GM18870 (cell line): ENCODE measurements at regions not wholly inside any gene's neighbourhood (a gene's known extent, or its start where the extent isn't known, plus 50 kb on each side); places are given as distances from the start of the nearest gene placed in this dataset.

Experiments used
- ATAC-seq: cut with Tn5 transposase; IDR thresholded peaks from one replicate; pipeline ENCODE4 v1.9.1; 2021; ENCODE audit warnings: moderate library complexity; ENCODE audit not compliant: unreplicated experiment

DNA sequence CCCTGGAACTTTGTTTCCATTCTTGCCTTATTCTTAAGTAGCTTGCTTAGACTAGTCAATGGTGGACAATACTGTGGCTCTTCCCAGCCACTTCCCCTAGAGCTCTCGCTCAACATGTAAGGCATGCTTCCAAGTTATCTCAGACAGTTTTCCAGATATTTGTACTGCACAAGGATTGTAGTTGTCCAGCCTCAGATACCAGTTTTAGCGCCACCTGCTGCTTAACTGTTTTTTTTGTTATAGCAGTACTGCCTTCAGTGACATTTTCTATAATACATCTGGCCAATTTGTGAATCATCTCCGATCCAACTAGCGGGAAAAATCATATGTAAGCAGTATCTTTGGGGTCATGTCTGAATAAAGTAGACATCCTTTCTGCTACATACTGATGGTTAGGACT lies 346.7 kb upstream of the ADGRL4 start:
- no peak for ATAC-seq

DNA sequence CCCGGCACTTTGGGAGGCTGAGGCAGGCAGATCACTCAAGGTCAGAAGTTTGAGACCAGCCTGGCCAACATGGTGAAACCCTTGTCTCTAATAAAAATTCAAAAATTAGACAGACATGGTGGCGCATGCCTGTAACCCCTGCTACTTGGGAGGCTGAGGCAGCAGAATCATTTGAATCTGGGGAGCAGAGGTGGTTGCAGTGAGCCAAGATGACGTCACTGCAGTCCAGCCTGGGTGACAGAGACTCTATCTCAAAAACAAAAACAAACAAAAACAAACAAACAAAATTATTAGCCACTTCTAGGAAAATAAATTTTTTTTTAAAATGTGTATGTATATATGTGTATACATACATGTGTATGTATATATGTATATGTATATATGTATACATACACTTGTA lies 320.3 kb upstream of the ADGRL4 start:
- no peak for ATAC-seq

DNA sequence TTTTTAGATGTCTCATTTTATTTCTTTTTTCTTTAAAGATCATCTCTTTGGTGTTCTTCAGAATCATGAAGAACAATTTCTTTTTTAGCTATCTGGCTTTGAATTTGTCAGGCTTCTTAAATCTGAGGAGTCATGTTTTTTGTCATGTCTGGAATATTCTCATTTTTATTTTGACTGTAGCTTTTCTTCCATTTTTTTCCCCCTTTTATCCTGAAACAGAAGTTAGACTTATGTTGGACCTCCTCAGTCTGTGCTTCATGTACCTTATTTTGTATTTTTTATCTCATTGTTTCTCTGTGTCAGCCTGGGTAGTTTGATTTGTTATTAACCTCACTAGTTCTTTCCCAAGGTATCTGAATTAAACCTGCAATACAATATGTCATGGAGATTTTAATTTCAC lies 319.2 kb upstream of the ADGRL4 start:
- no peak for ATAC-seq

DNA sequence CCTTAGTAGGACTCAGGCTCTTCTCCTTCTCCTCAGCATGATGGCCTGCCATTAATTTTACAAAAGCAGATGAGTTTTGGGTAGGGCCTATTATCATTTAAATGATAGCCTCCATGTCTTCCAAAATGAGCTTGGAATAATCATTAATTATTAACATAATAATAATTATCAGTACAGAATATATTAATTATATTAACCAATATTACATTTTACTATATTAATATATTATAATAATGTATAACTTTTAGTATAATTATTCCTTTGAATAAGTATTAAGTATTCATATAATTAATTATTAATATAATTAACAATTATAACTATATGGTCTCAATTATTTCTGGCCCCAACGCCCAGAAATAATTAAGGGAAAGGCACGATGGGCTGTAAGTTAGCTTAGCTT lies 318.6 kb upstream of the ADGRL4 start:
- ATAC-seq = no peak

DNA sequence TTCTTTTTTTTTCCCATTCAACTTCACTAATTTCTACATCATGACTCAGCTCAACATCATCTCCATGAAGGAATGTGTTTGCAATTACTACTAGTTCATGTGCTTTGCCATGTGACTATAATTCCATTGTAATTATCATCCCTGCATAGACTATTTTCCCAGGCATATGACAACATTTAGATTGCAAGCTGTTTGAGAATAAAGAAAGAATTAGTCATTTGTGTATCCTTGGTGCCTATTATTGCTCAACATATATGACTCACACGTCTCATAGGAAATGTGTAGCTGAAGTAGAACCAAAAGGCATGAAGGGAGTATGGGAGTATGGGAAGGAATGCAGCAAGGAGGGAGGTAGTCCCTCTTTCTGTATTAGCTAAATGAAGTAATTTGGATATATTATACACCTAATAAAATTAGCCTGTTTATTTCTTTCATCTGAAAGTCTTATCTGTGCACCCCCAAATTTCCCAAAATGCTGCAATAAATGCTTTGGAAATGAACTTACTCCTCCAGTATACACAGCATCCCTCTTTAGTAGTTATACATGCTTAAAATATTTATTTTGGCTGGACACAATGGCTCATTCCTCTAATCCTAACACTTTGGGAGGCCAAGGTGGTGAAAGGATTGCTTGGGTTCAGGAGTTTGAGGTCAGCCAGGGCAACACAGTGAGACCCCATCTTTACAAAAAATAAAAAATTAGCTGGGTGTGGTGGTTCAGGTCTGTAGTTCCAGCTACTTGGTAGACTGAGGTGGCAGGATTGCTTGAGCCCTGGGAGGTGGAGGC lies 316.9 kb upstream of the ADGRL4 start:
- no peak for ATAC-seq

DNA sequence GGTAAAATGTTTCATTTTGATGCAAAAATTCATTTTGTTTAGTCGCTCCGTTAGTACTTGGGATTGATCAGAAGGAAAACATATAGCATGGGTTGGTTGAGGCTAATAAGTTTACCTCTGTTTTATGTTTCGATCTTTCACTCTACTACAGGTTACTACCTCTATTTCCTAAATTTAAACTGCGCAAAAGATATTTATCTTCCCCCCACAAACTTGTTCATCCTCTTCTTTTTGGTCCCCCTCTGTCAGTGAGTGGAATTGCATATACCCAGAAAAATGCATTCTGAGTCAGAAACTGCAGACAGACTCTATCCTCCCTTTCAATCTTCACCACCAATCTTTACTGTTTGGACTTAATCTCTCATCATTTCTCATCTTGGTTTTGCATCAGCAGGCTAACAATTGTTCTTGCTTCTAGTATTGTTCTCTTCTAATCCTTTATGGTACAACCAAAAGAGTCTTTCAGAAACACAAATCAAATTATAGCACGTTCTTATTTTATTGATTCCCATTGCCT lies 316.0 kb upstream of the ADGRL4 start:
- no peak for ATAC-seq

DNA sequence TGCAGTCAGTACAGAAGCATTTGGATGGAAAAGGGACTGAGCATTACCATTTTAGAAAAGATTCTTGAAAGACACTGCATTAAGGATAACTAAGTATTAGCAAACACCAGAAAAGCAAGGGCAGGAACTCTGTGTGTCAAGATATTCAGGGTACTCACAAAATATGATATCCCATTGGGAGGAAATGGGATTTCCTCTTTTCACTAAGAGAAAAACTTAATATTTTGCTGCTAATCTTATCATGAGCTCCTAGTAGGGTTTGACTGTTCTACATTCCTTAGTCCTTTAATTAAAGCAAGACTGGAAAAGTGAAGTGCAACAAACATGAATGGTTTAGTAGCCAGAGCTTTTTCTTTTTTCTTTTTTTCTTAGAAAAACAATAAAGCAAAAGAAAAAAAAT lies 305.9 kb upstream of the ADGRL4 start:
- no peak for ATAC-seq

DNA sequence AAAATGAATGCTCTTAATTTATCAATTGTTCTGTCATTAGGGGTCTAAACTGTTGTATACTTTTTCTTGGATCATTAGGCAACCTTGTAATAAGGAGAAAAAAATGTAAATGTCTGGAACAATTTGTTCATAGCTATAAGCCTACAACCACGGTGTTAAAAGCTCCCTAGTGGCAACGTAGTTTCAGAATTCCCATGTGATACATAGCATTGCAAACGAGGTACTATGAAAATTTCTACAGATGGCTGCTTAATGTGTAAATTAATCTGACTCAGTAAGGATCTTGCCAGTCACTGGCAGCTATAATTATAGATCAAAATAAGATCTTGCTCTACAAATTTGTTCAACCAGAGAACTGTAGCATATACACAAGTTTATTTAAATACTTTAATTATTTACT lies 304.1 kb upstream of the ADGRL4 start:
- ATAC-seq = no peak

DNA sequence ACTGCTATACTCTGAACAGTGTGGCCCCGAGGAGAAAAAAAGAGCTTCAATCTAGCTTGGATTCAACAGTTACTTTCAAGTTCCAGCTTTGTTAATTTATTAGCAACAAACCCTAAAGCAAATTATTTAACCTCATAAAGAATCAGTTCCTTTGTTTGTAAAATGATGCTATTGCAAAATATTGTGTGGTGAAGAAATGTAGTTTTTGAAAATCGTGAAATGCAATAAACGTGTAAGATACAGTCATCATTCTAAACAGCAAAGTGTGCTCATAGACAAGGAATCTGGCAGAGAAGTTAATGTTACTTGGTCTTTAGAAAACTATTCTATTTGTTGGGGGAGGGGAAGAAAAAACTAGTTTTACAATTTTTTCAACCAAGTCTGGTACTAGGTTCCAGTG lies 297.6 kb upstream of the ADGRL4 start:
- no peak for ATAC-seq

DNA sequence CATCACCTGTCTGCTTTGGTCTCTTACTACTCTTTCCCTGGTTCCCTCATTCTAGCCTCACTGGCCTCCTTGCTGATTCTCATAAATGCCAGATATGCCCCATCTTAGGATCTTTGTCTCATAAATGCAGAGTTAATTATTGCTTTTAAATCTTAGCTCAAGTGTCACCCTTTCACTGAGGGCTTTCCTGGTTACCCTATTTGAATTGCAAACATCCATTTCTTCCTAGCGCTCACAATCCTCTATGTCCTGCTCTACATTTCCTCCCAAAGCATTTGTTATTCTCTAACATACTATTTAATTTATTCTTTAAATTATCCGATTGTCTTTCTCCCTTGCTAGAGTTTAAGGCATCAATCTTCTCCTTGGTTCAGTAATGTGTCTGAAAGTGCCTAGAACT lies 296.5 kb upstream of the ADGRL4 start:
- no peak for ATAC-seq

DNA sequence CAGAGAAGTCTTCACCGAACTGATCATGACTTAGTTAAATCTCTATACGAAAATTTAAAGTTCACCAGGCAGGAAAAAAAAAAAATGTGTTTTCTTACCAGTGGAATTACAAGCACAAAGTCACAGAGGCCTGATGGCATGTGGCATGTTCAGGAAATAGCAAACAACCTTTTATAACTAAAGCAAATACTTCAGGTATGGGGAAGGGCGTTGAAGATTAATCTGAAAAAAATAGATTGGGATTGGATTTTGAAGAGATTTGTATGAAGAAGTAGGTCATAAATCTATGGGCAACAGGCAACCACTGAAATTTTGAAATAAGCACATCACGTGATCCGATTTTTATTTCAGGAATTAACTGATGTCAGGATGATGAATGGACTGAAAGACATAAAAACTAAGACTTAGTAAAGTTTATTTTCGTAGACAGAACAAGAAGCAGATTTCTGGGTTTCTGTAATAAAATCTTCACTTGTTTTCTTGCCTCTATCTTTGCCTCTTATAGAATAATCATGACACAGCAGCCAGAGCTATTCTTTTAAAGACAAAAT lies 295.9 kb upstream of the ADGRL4 start:
- no peak for ATAC-seq

DNA sequence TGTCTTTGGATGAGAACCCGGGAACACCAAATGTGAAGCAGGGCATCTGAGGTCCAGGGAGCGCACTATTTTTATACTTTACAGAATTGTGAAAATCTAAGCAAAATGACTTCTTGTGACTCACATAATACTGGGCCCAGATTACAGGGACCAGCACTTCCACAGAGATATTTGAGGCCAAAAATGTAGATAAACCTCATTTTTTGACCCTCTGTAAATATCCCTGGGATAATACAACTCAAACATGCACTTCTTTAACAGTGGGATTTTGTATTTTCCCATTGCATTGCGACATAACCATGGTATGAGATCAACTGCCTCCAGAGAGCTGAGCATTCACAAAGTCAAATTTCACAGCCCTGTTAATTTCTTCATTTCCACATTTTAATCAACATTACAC lies 289.4 kb upstream of the ADGRL4 start:
- ATAC-seq = no peak

DNA sequence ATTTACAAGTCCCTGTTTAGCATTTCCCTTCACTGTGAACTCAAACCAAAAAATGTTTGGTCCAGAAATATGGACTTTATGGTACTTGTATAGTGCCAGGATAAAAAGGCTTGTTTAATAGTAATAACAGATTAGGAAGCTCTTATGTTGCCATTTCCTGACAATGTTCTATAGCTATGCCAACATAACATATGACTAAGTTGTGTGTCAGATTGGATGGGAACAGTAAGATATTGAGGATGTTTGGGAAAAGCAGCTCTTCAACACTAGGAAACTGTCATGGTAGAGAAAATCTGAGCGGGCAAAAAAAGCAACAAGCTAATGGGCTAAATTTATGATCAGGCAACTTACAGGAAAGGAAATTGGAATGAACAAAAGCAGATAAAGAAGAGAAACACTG lies 287.1 kb upstream of the ADGRL4 start:
- no peak for ATAC-seq

DNA sequence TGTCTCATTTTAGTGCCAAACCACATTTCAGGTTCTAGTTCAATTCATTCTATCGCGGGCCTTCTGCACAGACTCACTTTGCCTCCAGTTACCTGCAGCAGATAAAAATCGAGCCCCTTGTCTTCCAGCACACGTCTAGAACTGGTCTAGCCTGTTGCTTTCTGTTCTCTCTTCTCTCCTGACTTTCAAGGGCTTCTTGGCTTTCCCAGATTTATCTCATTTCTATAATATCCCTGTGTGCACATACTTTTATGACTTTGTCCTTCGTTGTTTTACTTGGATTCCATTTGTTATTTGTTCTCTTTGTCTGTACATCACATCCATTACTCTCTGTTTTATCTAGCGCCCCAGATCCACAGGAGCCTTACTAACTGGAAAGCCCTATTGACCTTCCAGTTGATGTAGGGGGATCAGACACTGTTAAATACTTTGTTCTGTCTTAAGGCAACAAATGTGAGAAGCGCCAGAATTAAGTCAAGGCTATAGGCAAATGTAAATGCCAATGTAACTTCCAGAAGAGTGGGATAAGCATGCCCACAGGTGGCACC lies 284.5 kb upstream of the ADGRL4 start:
- no peak for ATAC-seq

DNA sequence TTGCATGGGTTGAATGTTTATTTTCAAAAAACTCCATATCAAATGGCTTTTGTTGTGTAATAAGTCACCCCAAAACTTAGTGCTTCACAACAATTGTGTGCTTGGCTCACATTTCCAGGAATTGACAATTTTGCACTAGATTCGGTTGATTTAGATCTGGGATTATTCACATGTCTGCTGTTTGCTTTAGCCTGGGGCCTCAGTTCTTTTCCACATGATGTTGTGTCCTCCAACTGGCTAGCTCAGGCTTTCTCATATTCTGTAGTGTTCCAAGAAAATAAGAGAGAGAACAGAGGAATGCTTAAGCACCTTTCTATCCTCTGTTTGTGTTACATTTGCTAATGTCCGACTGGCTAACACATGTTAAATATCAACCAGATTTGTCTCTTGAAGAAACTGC lies 281.5 kb upstream of the ADGRL4 start:
- ATAC-seq = no peak

DNA sequence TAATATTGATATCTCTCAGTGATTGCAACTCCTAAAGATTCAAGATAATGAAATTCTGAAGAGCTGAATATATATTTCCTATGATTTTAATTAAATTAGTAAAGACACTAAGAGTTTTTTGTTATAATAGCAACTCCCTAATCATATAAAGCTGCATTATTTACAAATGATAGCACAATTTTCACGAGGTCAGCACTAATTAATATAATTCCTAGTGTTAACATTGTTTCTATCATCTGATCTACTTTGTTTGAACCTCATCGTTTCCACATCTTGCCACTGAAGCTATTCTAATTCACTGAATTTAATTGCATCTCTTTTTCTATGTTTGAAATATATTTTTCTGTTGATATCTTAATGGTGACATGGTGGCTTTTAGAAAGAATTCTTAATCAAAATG lies 279.1 kb upstream of the ADGRL4 start:
- ATAC-seq = no peak

DNA sequence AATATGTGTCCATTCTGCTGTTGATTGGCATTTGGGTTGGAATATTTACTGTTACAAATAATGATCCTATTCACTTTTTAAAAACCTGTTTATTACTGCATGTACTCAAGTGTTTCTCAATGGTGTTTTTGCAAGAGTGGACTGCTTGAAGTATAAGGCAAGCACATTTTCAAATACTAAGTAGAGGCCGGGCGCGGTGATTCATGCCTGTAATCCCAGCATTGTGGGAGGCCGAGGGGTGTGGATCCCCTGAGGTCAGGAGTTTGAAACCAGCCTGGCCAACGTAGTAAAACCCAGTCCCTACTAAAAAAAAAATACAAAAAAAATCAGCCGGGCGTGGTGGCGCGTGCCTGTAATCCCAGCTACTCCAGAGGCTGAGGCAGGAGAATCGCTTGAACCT lies 276.9 kb upstream of the ADGRL4 start:
- no peak for ATAC-seq

DNA sequence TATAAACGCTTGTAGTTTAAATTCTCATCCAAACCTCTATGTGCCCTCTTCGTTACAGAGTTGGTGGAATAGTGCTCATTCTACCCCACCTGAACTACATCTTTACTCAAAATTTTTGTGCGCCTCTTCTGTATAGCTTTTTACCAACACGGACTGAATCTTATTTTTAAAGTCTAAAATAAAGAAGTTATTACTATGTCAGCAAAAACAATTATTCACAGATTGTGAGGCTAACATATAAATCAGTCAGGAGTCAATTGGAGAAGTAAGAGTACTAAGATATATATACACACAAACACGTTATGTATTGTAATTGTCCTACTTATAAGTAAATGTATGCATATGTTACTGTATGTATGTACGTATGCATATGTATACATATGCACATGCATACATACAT lies 274.9 kb upstream of the ADGRL4 start:
- no peak for ATAC-seq

DNA sequence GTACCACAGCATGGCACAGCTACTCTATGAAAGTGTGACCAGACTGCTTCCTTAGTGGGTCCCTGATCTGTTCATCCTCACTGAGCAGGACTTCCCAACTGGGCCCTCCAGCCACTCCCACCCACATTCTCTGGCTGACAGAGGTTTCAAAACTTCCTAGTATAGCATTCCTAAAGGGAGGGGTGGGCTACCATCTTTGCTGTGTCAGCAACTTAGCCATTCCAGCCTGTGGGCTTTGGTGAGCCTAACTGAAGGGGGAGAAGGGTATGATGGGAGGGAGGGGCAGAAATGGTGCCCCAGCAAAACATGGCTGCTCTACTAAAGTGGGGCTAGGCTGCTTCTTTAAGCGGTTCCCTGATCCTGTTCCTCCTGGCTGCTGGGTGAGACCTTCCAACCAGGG lies 265.2 kb upstream of the ADGRL4 start:
- no peak for ATAC-seq

DNA sequence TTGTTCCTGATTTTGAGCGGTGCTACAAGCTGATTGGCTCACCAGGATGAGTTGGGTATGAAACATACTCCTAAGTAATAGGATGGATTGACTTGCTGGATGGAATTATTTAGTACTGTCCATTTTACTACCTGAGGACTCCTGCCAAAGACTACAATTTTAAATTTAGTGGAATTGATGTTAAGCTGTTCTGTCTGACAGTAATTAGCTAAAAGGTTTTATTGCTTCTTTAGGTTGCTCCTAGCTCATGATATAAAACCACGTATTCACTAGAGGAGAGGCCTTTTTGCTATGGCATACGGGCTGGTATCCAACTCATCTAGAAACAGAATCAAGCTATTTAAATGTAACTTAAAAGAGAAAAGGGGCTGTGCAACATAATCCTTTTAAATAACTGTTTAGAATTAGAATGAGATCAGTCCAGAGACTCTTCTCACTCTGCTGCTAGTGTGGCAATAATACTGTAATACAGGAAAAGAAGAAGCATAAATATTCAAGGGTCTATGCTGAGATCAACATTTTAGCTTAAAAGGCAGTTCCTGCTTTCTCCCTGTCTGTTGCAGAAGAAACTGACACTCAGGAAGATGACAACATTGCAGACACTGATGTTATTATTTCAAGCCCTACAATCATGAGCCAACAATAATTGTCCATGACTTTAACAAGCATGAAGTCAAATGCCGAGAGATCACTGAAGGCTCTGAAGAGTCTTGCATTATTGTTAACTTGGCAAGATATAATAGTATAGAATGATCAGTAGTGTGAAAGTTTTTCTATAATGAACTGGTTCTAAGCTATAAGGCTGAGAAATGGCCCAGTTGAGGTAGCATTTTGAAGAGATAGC lies 258.7 kb upstream of the ADGRL4 start:
- no peak for ATAC-seq

DNA sequence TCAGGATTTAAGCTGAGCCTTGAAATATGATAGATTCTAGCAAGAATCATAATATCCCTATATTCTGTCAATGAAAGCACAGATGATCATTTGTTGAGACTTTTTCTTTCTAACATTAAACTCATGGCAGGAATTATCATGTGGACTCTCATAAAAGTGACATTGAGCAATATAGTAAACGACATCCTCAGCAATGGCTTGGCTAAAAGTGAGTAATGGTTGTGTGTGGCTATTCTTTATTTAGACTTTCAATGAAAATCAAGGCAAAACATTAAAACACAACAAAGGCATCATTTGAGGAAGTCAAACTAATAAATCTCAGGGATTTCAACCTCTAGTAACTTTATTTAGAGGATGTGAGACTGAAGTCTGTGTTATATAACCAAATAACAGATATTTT lies 257.8 kb upstream of the ADGRL4 start:
- no peak for ATAC-seq
